K562 (cell line): ENCODE measurements at regions not wholly inside any gene's neighbourhood (a gene's known extent, or its start where the extent isn't known, plus 50 kb on each side); places are given as distances from the start of the nearest gene placed in this dataset.

Source experiments
- ATAC-seq: fragments of 200-7000 bp; cut with Tn5 transposase; 3 replicates; pipeline ENCODE4 v1.9.1; 2020; ENCODE audit warnings: moderate library complexity
- BruUV-seq: library from RNA; stranded (reverse); fragments of 400-500 nt; replicated peaks from 2 replicates; lab custom pipeline; 2021; lab: Mats Ljungman, UMichigan
- CTCF ChIA-PET: fragments of 300-600 bp; formaldehyde crosslinking; extraction: SDS; loops from one replicate; lab custom pipeline; 2021; ENCODE audit warnings: low intra/inter-chr PET ratio; lab: Yijun Ruan, JAX
- POLR2A ChIA-PET: fragments of 300-600, 350-650 bp; sonication (Branson Sonifier 250); formaldehyde crosslinking; extraction: SDS; loops from one replicate; lab custom pipeline; 2021; ENCODE audit warnings: antibody characterized with exemption, inconsistent platforms; lab: Yijun Ruan, JAX
- DNase-seq, 4 experiments: peaks; one replicate each; pipeline versions ENCODE4 v3.0.0 to v3.0.0-alpha.2; 2011 to 2018; ENCODE audit warnings: low spot score in 3 of 4, mixed read lengths in 3 of 4; ENCODE audit errors: extremely low read depth in 1 of 4
- FAIRE-seq: peaks from 2 replicates; lab custom pipeline; 2011; peaks lifted over from hg19 to GRCh38; lab: Jason Lieb, UNC
- H2AFZ ChIP-seq: 2 replicates; pipeline ENCODE4 v1.6.0; 2011; ENCODE audit warnings: low read depth, low read length, control low read depth, inconsistent platforms
- H3K27ac ChIP-seq: fragments of 200-600 bp; 3 replicates; pipeline ENCODE4 v1.8.0; 2011; ENCODE audit warnings: low read depth, mild to moderate bottlenecking, control low read depth, inconsistent platforms, low read length, moderate library complexity, mixed read lengths; ENCODE audit errors: extremely low read depth
- H3K27me3 ChIP-seq, 2 experiments: fragments of 300-600 bp in 1 of 2; 2 replicates in 1 of 2; 3 replicates in 1 of 2; pipeline versions ENCODE4 v1.6.0 to v1.8.0; 2011; ENCODE audit warnings: inconsistent platforms in 2 of 2, low read length in 2 of 2, mild to moderate bottlenecking in 1 of 2, mixed read lengths in 1 of 2, moderate library complexity in 1 of 2; ENCODE audit not compliant: control insufficient read depth in 2 of 2, insufficient read depth in 2 of 2
- H3K36me3 ChIP-seq: fragments of 300-600 bp; 3 replicates; pipeline ENCODE4 v1.8.0; 2011; ENCODE audit warnings: mild to moderate bottlenecking, low read length, inconsistent platforms; ENCODE audit not compliant: control insufficient read depth, insufficient read depth
- H3K4me1 ChIP-seq, 2 experiments: fragments of 200-600 bp in 1 of 2; replicated peaks in 1 of 2; 2 replicates in 1 of 2; 3 replicates in 1 of 2; pipeline versions ENCODE4 v1.5.1 to v1.8.0; 2011; ENCODE audit warnings: inconsistent platforms in 2 of 2, low read length in 2 of 2, mild to moderate bottlenecking in 1 of 2, mixed read lengths in 1 of 2, moderate library complexity in 1 of 2; ENCODE audit not compliant: control insufficient read depth in 2 of 2, insufficient read depth in 2 of 2
- H3K4me2 ChIP-seq: 2 replicates; pipeline ENCODE4 v1.6.1; 2011; ENCODE audit warnings: low read length, control low read depth, inconsistent platforms, mixed read lengths; ENCODE audit not compliant: insufficient read depth
- H3K4me3 ChIP-seq: fragments of 200-600 bp; sonication (generic), shearing (Covaris generic); 2 replicates; pipeline ENCODE4 v1.5.1; 2016; ENCODE audit warnings: control low read depth, inconsistent platforms
- H3K79me2 ChIP-seq: fragments of 200-600 bp; 3 replicates; pipeline ENCODE4 v1.8.0; 2011; ENCODE audit warnings: low read length, inconsistent platforms; ENCODE audit not compliant: control insufficient read depth, insufficient read depth
- H3K9ac ChIP-seq, 2 experiments: 2 replicates each; pipeline versions ENCODE4 v1.6.0 to v1.6.1; 2011; ENCODE audit warnings: low read depth in 2 of 2, low read length in 2 of 2, control low read depth in 1 of 2, inconsistent platforms in 1 of 2, mild to moderate bottlenecking in 1 of 2, mixed read lengths in 1 of 2; ENCODE audit not compliant: insufficient read depth in 1 of 2
- H3K9me1 ChIP-seq: one replicate; pipeline ENCODE4 v1.6.0; 2011; ENCODE audit warnings: inconsistent platforms, mild to moderate bottlenecking, low read length, moderate library complexity; ENCODE audit not compliant: control insufficient read depth, insufficient read depth
- H3K9me3 ChIP-seq: replicated peaks from 2 replicates; pipeline ENCODE4 v1.5.1; 2011; ENCODE audit warnings: low read depth, low read length, inconsistent platforms; ENCODE audit not compliant: control insufficient read depth, insufficient read depth
- H4K20me1 ChIP-seq: replicated peaks from 2 replicates; pipeline ENCODE4 v1.6.1; 2011; ENCODE audit warnings: low read length, inconsistent platforms, mixed read lengths; ENCODE audit not compliant: control insufficient read depth, insufficient read depth
- DLX4 ChIP-seq: fragments of 250-450 bp; sonication (Bioruptor Pico); IDR thresholded peaks from 2 replicates; pipeline ENCODE4 v1.6.1; 2021; ENCODE audit warnings: mild to moderate bottlenecking
- FOXA3 ChIP-seq, 2 experiments: fragments of 450-650 bp in 1 of 2; sonication (generic) in 1 of 2; formaldehyde crosslinking; IDR thresholded peaks in 1 of 2; conservative IDR thresholded peaks in 1 of 2; 2 replicates each; pipeline versions ENCODE4 v1.4.0 to v1.8.0; 2020 to 2022; ENCODE audit warnings: mild to moderate bottlenecking in 2 of 2, missing genetic modification reagents in 1 of 2
- MEF2A ChIP-seq: IDR thresholded peaks from 2 replicates; pipeline ENCODE4 v1.6.1; 2011; ENCODE audit warnings: low read depth, mild to moderate bottlenecking, low read length, moderate library complexity; ENCODE audit not compliant: control insufficient read depth
- TRIM25 ChIP-seq: fragments of 450-650 bp; IDR thresholded peaks from 2 replicates; pipeline ENCODE4 v1.7.0; 2016; ENCODE audit warnings: borderline replicate concordance
- WHSC1 ChIP-seq: IDR thresholded peaks from one replicate; pipeline ENCODE4 v1.6.1; 2012; ENCODE audit warnings: low read length, control low read depth, inconsistent platforms
- ZNF174 ChIP-seq: fragments of 250-450 bp; sonication (Bioruptor Pico); IDR thresholded peaks from 2 replicates; pipeline ENCODE4 v1.4.0; 2020; ENCODE audit warnings: mild to moderate bottlenecking
- ZNF184 ChIP-seq: sonication (generic); formaldehyde crosslinking; IDR thresholded peaks from 2 replicates; pipeline ENCODE4 v1.5.0; 2020; ENCODE audit warnings: missing genetic modification reagents
- ZNF354B ChIP-seq: fragments of 250-450 bp; sonication (Bioruptor Pico); IDR thresholded peaks from 2 replicates; pipeline ENCODE4 v1.4.0; 2020
- ZNF431 ChIP-seq: sonication (generic); formaldehyde crosslinking; IDR thresholded peaks from 2 replicates; pipeline ENCODE4 v1.8.0; 2022; ENCODE audit warnings: mild to moderate bottlenecking, missing genetic modification reagents
- ZNF655 ChIP-seq: fragments of 250-450 bp; sonication (Bioruptor Pico); IDR thresholded peaks from 2 replicates; pipeline ENCODE4 v1.5.0; 2021
- WGBS: fragments of 100-300 bp; shearing (Covaris generic); methylation state at CpG from one replicate; pipeline ENCODE4 v1.1.6; 2016; ENCODE audit warnings: low coverage, mixed read lengths; ENCODE audit not compliant: insufficient coverage; ENCODE audit errors: missing lambda C conversion rate; 5-methylcytosine and 5-hydroxymethylcytosine counted together
- in situ Hi-C: fragments of 300-500 bp; cut with MboI; formaldehyde crosslinking; loops from 4 replicates; pipeline ENCODE4 v1.15.0; 2018; ENCODE audit warnings: inconsistent platforms, mixed read lengths
- intact Hi-C: fragments of 100-400 bp; cut with micrococcal nuclease; formaldehyde crosslinking; loops from 2 replicates; pipeline ENCODE4 v1.14.2; 2022

- Histone ChIP-seq H3K79me2 (no peaks in the 10 kb centered on the region), H3K27me3 (no peaks in the 10 kb centered on the region), H3K9me3 (no peaks in the 10 kb centered on the region), H3K36me3 (no peaks in the 10 kb centered on the region), H3K9ac (no peak overlapping the region), H3K27ac (no peak overlapping the region), H2AFZ (no peak overlapping the region), H3K4me2 (no peak overlapping the region), H4K20me1 (no peaks in the 10 kb centered on the region), H3K9me1 (no peaks in the 10 kb centered on the region), H3K4me1 (no peaks in the 10 kb centered on the region), H3K4me3 (no peak overlapping the region)
- intact Hi-C loops: no loop called here
- ChIA-PET CTCF (no interaction called here), POLR2A (no interaction called here)
- ATAC-seq (no peak), FAIRE-seq (no peak), DNase-seq (no peak)
- 4% methylated on average over 3 of the region's 3 CpGs for whole genome bisulfite sequencing
- BruUV-seq: no TSS peak
- in situ Hi-C loops: no loop called here
- TF ChIP-seq ZNF184 (CRISPR knock-in tag) (no peak), ZNF174 (CRISPR knock-in tag) (no peak), WHSC1 (no peak), ZNF655 (CRISPR knock-in tag) (no peak), DLX4 (CRISPR knock-in tag) (no peak), MEF2A (no peak), TRIM25 (no peak), ZNF431 (no peak), FOXA3 (CRISPR knock-in tag; conservative IDR thresholded peaks at IDR 0.05 in 1 of 2, IDR thresholded peaks at IDR 0.05 in 1 of 2) (no peak), ZNF354B (CRISPR knock-in tag) (no peak)
- TF ChIP-seq, all 486 proteins: peak for 0
Observed at GRCh38 chr7:17472518-17472917, 174.1 kb downstream of the AHR start.
